NCI-H2227 treated with DMSO at 0.1 percent for 48 hours (cell line): ENCODE measurements at regions not wholly inside any gene's neighbourhood (a gene's known extent, or its start where the extent isn't known, plus 50 kb on each side); places are given as distances from the start of the nearest gene placed in this dataset.

Experiments used
- DNase-seq: peaks from one replicate; lab custom pipeline; 2025; lab: John Stamatoyannopoulos, UW

GRCh38 chr3:104503022-104503421 is 863.7 kb upstream of the ALCAM start:
- DNase-seq, result no peak

- DNase-seq, result no peak
Observed at GRCh38 chr3:104510131-104510849, 856.4 kb upstream of the ALCAM start.

DNA sequence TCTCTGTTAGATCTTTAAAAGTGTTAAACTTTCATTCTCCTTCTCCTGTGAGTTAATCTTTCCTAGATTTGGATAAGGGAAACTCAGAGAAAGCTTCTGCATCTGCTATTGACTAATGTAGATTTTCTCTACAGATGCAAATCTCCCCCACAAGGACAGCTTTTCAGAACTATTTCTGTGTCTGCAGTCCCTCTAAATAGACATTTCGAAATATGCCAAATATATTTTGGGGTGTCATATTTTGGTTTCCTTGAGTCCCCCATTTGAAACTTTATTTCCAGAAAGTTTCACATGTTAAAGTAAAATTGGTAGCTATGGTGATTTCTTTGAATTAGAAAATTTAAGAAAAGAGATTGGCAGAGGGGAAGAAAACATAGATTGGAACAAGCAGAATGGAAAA is 852.3 kb upstream of the ALCAM start:
- DNase-seq, result no peak

GRCh38 chr3:104514776-104515175 is 851.9 kb upstream of the ALCAM start:
- DNase-seq, result no peak

DNA sequence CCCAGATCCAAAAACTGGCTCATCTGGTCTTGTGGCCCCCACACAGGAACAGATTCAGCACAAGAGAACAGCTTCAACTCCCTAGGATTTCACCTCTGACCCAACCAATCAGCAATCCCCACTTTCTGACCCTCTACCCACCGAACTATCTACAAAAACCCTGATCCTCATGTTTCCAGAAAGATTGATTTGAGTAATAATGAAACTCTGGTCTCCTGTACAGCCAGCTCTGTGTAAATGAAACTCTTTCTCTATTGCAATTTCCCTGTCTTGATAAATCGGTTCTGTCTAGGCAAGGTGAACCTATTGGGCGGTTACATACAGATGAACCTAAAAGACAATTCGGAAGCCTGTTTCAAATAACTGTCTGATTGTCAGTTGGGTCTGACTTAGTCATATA is 847.6 kb upstream of the ALCAM start:
- DNase-seq, result no peak

DNA sequence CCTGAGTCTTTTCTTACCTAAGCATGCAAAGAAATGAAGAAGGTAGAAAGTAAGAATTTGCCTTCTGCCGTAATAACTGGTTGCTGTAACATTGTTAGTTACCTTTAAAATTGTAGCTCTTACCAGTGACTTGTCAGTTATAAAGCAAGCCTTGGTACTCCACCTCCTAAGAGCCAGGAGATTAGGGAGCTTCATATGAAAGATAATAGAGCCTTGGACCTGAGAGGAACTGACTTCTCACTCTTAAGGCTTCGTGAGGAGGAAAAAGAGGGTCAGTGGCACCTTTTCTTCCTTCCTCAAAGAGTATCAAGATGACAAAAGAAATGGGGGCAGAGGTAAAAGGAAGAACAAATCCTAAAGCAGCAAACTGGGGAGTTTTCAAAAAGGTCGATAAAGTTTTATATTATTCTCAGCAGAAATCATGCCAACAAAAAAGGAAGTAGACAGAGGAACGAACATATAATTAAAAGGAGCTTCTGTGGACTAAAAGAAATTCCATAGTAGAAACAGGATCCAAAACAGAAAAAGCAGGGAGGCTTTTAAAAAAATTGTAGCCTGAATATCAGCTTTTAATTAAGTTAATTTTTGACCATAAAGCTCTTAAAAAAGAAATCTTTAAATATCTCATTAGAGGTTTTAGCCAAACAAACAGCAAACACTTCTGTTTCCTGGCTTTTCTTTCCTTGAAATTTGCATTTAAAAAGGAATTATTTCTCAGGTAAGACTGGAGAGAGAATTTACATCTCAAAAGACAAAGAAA is 847.1 kb upstream of the ALCAM start:
- DNase-seq, result no peak

DNA sequence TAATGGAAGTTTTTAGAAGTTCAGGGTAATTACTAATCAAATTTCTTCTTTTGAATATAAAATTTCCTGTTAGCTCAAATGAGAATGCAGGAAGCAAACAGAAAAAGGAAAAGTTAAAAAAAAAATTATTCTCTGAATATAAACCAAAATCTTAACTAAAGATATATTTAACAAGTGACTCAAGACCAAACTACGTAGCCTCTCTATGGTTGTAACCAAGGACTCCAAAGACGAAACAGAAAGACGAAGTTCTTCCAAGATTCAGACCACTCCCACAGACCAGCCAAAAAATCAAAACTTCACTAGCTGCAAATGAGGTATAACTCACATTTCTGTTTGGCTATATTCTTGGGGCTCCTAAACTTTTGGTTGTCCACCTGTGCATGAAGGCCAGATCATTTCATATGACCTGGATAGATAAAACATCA is 846.5 kb upstream of the ALCAM start:
- no peak for DNase-seq

DNA sequence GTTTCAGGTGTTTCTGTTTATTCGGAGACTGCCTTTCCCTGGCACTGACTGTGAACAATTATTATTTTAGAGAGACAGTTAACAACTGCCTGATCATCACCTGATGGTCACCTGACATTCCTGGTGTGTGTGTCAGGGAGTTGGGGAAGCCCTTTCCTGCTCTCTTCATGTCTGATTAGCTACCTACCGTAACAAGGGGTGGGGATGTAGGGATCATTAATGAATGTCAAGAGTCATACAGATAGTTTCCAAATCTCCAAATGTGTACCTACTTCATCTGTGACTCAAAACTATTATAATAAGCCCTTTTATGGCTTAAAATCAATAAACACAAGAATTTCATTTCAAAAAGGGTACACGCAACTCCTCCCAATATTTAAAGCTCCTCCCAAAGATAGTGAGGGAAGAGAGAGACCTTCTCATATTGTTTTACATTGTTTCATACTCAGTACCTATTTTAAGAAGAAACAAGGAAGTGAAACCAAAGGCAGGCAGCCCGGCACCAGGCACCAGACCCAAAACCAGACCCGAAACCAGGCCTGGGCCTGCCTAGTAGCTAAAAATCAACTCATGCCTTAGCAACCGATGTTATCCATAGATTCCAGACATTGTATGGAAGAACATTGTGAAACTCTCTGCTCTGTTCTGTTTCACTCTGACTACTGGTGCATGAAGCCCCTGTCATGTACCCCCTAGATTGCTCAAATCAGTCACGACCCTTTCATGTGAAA is 844.9 kb upstream of the ALCAM start:
- no peak for DNase-seq

DNA sequence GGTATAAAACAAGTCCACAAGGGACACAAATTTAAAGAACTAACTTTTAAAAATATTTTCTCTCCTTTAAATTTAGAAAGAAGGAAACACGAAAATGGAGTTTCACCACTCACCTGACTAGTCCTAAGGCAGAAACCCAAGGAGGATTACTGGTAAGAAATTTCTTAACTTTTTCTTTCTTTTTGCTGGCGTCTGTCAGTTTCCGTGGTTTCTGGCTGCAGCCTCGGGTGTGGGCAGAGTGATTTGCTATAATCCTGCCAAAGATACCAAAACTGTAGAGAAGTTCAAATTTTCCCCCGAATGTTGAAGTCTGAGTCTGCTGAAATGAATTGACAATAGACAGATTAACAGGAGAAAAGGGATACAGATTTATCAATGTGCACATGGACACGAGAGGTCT is 843.6 kb upstream of the ALCAM start:
- no peak for DNase-seq

DNA sequence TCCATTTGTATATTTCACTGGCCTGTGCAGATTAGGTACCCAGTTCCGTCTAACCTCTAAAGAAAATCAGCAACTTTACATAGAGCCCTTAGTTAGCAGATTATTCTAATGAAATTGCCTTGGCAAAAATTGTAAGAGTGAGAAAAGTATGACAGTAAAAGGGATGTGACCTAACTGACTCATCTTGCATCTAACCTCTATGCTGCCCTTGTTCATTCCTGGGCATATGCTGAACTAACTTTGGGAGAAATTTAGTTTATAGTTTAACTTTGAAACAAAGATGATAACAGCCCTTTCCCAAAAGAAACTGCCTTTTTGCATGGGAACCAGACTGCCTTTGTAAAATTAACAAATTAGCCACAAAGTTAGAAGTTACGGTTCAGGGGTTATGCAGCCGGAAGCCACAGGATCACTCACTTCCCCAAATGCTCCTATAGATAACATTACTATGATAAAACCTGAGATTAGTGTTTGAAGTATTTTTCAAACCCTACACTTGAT is 839.8 kb upstream of the ALCAM start:
- no peak for DNase-seq

DNA sequence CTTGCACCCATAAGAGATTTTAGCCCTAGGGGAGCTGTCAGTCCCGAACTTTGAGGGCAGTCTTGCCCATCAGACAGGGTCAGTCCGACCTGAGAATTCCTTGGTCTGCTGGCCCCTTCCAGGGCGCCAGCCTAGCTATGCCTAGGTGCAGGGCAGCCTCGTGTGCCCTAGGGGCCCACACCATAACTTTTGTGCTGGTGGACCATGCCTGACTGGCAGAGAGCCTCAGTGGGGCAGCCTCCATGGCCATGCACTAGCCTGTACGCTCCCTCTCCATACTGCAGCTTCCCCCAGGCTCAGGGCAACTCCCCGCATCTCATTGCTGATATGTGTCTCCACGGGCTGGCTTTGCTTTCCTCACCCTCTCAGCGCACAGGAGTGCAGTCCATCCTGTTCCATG is 835.8 kb upstream of the ALCAM start:
- no peak for DNase-seq

- DNase-seq, result no peak
Observed at GRCh38 chr3:104536715-104537114, 830.0 kb upstream of the ALCAM start.

DNA sequence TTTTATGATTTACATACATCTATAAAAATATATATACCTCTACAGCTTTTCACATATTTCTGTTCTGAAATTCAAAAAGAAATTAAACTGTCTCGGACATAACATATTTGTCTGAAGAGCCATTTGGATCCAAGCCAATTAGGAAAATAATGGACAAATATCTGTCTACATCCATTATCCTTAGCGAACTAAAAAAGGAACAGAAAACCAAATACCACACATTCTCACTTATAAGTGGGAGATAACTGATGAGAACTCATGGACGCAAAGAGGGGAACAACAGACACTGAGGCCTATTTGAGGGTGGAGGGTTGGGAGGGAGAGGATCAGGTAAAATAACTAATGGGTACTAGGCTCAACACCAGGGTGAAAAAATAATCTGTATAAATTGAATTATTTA is 829.4 kb upstream of the ALCAM start:
- DNase-seq, result no peak

- no peak for DNase-seq
Observed at GRCh38 chr3:104546301-104546700, 820.4 kb upstream of the ALCAM start.

GRCh38 chr3:104547031-104547430 is 819.7 kb upstream of the ALCAM start:
- no peak for DNase-seq

GRCh38 chr3:104548401-104548800 is 818.3 kb upstream of the ALCAM start:
- no peak for DNase-seq

GRCh38 chr3:104549099-104549714 is 817.5 kb upstream of the ALCAM start:
- DNase-seq, result no peak

DNA sequence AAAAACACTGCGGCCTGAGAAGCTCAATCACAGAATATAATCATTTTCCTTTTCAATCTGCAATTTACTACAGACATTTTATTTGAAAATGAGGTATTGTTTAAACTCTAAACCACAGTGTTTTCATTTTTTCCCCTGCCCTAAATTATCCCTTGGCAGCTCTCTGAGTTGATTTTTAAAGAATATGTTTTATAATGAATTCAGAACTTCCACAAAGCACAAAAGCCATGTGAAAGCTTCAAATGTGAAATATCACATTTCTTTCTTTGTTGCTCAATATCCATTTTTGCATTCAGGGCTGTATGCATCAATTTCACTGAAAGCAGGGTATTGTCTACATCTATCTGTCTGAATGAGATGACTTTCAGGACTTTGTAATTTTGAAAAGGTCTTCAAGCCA is 813.6 kb upstream of the ALCAM start:
- DNase-seq, result no peak

GRCh38 chr3:104554425-104554824 is 812.3 kb upstream of the ALCAM start:
- DNase-seq, result no peak

DNA sequence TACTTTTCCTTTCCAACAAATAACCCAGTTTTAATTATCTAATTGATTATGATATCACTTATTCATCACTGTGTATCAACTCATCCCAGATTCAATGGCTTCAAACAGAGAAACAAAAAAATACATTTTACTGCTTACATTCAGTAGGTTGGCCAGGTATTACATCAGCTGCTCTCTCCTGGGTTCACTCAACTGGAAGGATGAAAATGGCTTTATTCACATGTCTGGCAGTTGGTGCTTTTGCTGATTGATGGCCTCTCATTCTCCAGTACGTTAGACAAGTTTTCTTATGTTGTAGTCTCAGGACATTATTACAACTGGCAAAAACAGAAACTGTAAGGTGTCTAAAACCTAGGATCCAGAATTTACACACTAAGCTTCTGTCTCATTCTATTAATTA is 811.0 kb upstream of the ALCAM start:
- DNase-seq, result no peak

GRCh38 chr3:104556372-104557078 is 810.2 kb upstream of the ALCAM start:
- DNase-seq, result no peak

DNA sequence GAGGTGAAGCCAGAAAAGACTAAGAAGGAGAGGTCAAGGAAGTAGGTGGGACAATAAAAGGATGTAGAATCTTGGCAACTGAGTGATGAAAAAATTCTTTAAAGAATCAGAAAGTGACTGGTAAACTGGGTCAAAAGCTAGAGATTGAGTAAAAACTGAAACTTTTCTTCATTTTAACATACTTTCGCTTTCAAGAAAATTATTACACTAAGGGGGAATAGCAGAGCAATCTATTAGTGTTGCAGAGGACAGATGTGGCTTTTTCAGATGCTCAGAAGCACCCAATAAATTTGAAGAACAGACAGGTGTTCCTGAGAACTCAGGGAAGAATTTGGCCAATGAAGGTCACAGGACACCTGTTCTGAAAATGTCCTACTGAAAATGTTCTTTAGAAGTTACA is 805.4 kb upstream of the ALCAM start:
- no peak for DNase-seq
